NT2/D1 (cell line): ENCODE measurements at regions not wholly inside any gene's neighbourhood (a gene's known extent, or its start where the extent isn't known, plus 50 kb on each side); places are given as distances from the start of the nearest gene placed in this dataset.

Experiments
- DNase-seq: peaks from one replicate; pipeline ENCODE4 v3.0.0-alpha.2; 2011; ENCODE audit warnings: low read depth, low spot score
- H3K27me3 ChIP-seq: 2 replicates; pipeline ENCODE4 v1.6.0; 2011; ENCODE audit warnings: mild to moderate bottlenecking; ENCODE audit not compliant: insufficient read length, insufficient read depth
- H3K36me3 ChIP-seq: 2 replicates; pipeline ENCODE4 v1.6.1; 2011; ENCODE audit warnings: mild to moderate bottlenecking, low read length, mixed read lengths; ENCODE audit not compliant: insufficient read depth, insufficient read length
- H3K4me1 ChIP-seq: 2 replicates; pipeline ENCODE4 v1.5.1; 2011; ENCODE audit not compliant: insufficient read depth, insufficient read length
- H3K4me3 ChIP-seq: 2 replicates; pipeline ENCODE4 v1.5.1; 2011; ENCODE audit warnings: low read depth; ENCODE audit not compliant: insufficient read length
- H3K9ac ChIP-seq: 2 replicates; pipeline ENCODE4 v1.6.0; 2011; ENCODE audit warnings: low read depth; ENCODE audit not compliant: insufficient read length
- H3K9me3 ChIP-seq: 2 replicates; pipeline ENCODE4 v1.5.1; 2011; ENCODE audit warnings: mild to moderate bottlenecking, low read length; ENCODE audit not compliant: insufficient read depth
- SUZ12 ChIP-seq: IDR thresholded peaks from 2 replicates; pipeline ENCODE4 v1.6.1; 2011; ENCODE audit not compliant: insufficient read length, insufficient read depth; ENCODE audit errors: extremely low read depth
- YY1 ChIP-seq: IDR thresholded peaks from 2 replicates; pipeline ENCODE4 v1.6.1; 2011; ENCODE audit not compliant: insufficient read length, insufficient read depth
- ZNF274 ChIP-seq: IDR thresholded peaks from 2 replicates; pipeline ENCODE4 v1.6.1; 2011; ENCODE audit warnings: mild to moderate bottlenecking, low read depth, low read length

DNA sequence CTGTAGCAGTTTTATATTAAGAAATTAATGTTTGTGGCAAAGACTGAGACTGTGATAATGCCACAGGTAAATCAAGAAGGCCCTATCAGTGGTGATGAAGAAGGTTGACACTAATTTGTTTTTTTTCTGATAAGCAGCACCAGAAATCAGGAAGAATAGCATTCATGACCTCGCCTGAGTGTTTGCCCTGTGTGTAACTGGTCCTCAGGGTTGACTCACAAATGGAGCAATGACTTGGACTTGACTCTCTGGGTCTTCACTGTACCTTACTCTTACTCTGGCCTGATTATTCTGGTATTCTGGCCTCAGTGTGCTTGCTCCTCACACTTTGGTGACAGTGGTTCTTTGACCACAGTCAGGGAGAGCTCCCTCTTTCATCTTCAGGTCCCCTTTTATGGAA is 243.9 kb downstream of the HAO1 start:
- no peaks in the 10 kb centered on the region for H3K27me3 ChIP-seq
- DNase-seq, result no peak
- no peaks in the 10 kb centered on the region for H3K36me3 ChIP-seq

GRCh38 chr20:7702141-7702540 is 238.1 kb downstream of the HAO1 start:
- DNase-seq, result no peak
- TF ChIP-seq YY1 (no peak), SUZ12 (no peak), ZNF274 (no peak)

More for the DNA sequence above, 243.9 kb downstream of the HAO1 start:
- H3K4me3 ChIP-seq, result no peak overlapping the region
- no peaks in the 10 kb centered on the region for H3K9me3 ChIP-seq
- no peak for TF ChIP-seq ZNF274
- no peak for TF ChIP-seq YY1
- TF ChIP-seq SUZ12, result no peak
- no peaks in the 10 kb centered on the region for H3K4me1 ChIP-seq
- H3K9ac ChIP-seq, result no peak overlapping the region

GRCh38 chr20:7703551-7703961 is 236.7 kb downstream of the HAO1 start:
- H3K4me3 ChIP-seq, result no peak overlapping the region
- no peaks in the 10 kb centered on the region for H3K4me1 ChIP-seq
- no peak for DNase-seq
- no peaks in the 10 kb centered on the region for H3K36me3 ChIP-seq
- no peak for TF ChIP-seq ZNF274
- TF ChIP-seq SUZ12, result no peak
- no peak for TF ChIP-seq YY1
- H3K9me3 ChIP-seq, result no peaks in the 10 kb centered on the region
- H3K9ac ChIP-seq, result no peak overlapping the region
- H3K27me3 ChIP-seq, result no peaks in the 10 kb centered on the region

More at GRCh38 chr20:7702141-7702540, 238.1 kb downstream of the HAO1 start:
- no peaks in the 10 kb centered on the region for H3K27me3 ChIP-seq
- no peak overlapping the region for H3K9ac ChIP-seq
- no peaks in the 10 kb centered on the region for H3K4me1 ChIP-seq
- H3K36me3 ChIP-seq, result no peaks in the 10 kb centered on the region
- H3K4me3 ChIP-seq, result no peak overlapping the region
- no peaks in the 10 kb centered on the region for H3K9me3 ChIP-seq

DNA sequence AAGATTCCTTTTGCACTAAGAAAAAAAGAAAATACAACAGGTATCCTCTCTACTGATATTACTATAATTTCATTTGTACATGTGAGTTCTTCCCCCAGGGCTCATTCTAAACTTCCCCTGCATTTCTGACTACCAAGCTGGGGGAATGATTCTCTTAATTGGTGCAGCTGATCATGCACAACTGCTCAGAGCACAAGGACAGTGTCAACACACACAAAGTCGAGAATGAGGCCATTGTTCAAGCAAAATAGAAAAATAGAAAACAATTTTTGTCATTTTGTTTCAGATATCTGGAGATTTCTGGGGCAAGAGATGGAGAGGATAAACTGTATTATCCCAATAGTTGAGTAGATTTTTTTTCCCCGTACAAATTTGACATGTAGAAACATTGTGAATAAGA is 236.3 kb downstream of the HAO1 start:
- no peak for DNase-seq
- Histone ChIP-seq H3K9me3 (no peaks in the 10 kb centered on the region), H3K4me1 (no peaks in the 10 kb centered on the region), H3K9ac (no peak overlapping the region), H3K27me3 (no peaks in the 10 kb centered on the region), H3K4me3 (no peak overlapping the region), H3K36me3 (no peaks in the 10 kb centered on the region)
- no peak for TF ChIP-seq SUZ12
- TF ChIP-seq ZNF274, result no peak
- TF ChIP-seq YY1, result no peak

DNA sequence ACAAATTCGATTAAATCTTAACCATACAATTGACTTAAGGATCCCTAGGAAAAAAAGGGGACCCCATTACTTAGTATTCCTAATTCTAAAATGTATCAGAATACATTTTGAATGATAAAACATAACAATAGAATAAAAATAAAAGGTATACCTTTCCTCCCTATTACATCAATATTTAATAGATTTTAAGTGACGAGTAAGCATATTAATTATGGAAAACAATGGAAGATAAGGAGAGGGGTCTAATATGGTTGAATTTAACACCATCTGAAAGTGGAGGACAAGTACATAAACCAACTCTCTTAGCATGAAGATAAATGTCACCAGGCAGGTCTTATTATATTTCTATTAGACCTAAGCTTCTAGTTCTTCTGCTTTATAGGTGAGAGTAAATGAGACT is 232.1 kb downstream of the HAO1 start:
- TF ChIP-seq YY1 (no peak), SUZ12 (no peak), ZNF274 (no peak)
- no peak overlapping the region for H3K4me3 ChIP-seq
- H3K4me1 ChIP-seq, result no peaks in the 10 kb centered on the region
- H3K9me3 ChIP-seq, result no peaks in the 10 kb centered on the region
- no peaks in the 10 kb centered on the region for H3K27me3 ChIP-seq
- no peak for DNase-seq
- H3K36me3 ChIP-seq, result no peaks in the 10 kb centered on the region
- no peak overlapping the region for H3K9ac ChIP-seq

- Histone ChIP-seq H3K9me3 (no peaks in the 10 kb centered on the region), H3K9ac (no peak overlapping the region), H3K4me1 (no peaks in the 10 kb centered on the region), H3K4me3 (no peak overlapping the region), H3K36me3 (no peaks in the 10 kb centered on the region), H3K27me3 (no peaks in the 10 kb centered on the region)
- TF ChIP-seq YY1 (no peak), ZNF274 (no peak), SUZ12 (no peak)
- DNase-seq, result no peak
These were observed 231.5 kb downstream of the HAO1 start for GRCh38 chr20:7708782-7709181.

DNA sequence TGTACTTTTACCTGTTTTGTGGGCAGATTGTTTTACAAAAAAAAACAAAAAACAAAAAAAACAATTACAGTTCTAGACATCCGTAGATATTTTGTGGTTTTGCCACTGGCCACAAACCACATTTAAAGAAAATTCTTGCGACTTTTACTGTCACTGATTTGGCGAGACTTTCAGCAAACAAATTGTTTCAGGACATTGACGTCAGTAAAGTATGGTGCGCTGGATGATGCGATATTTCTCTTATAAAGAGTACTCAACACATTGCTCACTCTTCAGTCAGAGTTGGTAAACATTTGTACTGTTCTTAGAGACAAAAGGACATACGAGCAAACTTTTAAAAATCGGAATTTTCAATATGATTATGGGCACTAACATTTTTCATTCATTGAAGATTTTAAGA is 229.8 kb downstream of the HAO1 start:
- Histone ChIP-seq H3K4me3 (no peak overlapping the region), H3K36me3 (no peaks in the 10 kb centered on the region), H3K27me3 (no peaks in the 10 kb centered on the region), H3K4me1 (no peaks in the 10 kb centered on the region), H3K9ac (no peak overlapping the region), H3K9me3 (no peaks in the 10 kb centered on the region)
- no peak for DNase-seq
- TF ChIP-seq YY1, result no peak
- TF ChIP-seq ZNF274, result no peak
- TF ChIP-seq SUZ12, result no peak

DNA sequence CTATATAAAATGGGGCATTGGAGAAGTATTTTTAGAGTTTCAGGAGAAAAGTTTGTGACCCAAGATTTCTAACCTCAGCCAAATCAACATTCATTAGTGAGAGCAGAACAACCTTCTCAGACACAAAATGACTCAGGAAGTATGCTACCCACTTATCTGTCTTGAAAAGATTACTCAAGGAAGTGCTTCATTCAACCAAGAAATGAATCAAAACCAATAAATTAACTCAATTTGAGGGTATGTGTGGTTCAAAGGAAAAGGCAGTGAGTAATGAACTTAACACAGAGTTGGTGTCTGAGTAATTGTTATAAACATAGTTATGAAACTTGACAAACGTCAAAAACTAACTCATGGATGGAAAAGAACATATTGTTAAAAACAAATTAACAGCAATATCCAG is 227.6 kb downstream of the HAO1 start:
- no peak overlapping the region for H3K9ac ChIP-seq
- TF ChIP-seq YY1 (no peak), ZNF274 (no peak)
- no peaks in the 10 kb centered on the region for H3K9me3 ChIP-seq
- DNase-seq, result no peak
- no peaks in the 10 kb centered on the region for H3K36me3 ChIP-seq
- H3K4me3 ChIP-seq, result no peak overlapping the region
- H3K27me3 ChIP-seq, result no peaks in the 10 kb centered on the region
- H3K4me1 ChIP-seq, result no peaks in the 10 kb centered on the region
